GM20000 (cell line): ENCODE measurements at regions not wholly inside any gene's neighbourhood (a gene's known extent, or its start where the extent isn't known, plus 50 kb on each side); places are given as distances from the start of the nearest gene placed in this dataset.

Experiments
- DNase-seq: peaks from one replicate; pipeline ENCODE4 v3.0.0; 2012; ENCODE audit warnings: low spot score
- CTCF ChIP-seq: IDR thresholded peaks from 2 replicates; pipeline ENCODE4 v1.5.1; 2012; ENCODE audit warnings: mild to moderate bottlenecking, control low read depth; ENCODE audit errors: extremely low read depth, missing control alignments

DNA sequence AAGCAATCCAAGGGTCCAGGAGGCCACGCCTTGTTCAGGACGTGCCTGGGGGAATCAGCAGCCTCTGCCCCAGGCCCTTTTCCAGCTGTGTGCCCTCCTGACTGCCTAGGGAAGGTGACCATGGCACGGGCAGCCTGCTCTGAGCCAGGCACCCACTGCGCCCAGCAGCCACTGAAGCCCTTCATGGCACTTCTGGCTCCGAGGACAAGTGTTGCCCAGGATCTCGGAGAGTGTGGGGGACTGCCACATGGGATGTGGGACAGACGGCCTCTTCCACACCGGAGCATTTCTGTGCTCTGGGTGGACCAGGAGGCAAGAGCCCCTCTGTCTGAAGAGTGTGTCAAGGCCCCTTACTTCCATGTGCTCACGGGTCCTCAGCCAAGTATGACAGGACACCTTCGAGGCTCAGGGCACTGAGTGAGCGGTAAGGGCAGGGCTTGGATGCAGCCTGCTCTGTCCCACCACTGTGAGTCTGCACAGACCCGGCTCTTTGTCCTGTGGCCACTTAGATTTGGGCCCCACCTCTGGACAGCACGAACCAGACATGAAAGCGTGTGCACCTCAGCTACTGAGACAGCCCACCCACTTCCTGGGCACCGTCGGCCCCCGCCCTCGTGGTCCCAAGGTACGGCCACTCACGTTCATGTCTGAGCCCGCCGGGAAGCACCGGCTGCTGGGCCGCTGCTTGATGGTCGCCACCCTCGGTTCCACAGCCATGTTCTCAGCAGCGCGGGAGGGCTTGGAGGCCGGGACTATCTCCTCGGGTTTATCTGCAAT lies 93.6 kb downstream of the CTTN start:
- no peak for DNase-seq
- no peak for TF ChIP-seq CTCF

- no peak for TF ChIP-seq CTCF
- no peak for DNase-seq
Measured at GRCh38 chr11:70493089-70493474, 94.8 kb downstream of the CTTN start.

DNA sequence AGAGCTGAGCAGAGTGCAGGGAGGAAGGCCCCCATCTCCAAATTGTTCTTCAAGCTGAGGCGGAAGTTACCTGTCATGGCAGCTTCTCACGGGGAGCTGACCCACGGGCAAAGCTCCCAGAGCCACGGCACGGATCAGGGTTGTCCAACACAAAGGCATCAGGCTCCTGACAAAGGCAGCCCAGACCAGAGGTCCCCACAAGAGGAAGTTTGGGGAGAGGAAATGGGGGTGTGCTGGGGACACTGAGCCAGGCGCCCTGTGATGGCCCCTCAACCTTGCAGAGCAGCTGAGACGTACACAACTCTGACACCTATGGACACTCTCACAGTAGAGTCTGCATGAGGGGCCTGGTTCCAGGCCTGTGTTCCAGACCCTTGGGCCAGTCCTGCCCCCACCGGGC lies 95.6 kb downstream of the CTTN start:
- TF ChIP-seq CTCF = no peak
- no peak for DNase-seq

- DNase-seq = no peak
Measured at GRCh38 chr11:70494559-70495350, 96.4 kb downstream of the CTTN start.

GRCh38 chr11:70495351-70496310 lies 97.3 kb downstream of the CTTN start:
- TF ChIP-seq CTCF = no peak
- no peak for DNase-seq

More at GRCh38 chr11:70494559-70495350, 96.4 kb downstream of the CTTN start:
- no peak for TF ChIP-seq CTCF

DNA sequence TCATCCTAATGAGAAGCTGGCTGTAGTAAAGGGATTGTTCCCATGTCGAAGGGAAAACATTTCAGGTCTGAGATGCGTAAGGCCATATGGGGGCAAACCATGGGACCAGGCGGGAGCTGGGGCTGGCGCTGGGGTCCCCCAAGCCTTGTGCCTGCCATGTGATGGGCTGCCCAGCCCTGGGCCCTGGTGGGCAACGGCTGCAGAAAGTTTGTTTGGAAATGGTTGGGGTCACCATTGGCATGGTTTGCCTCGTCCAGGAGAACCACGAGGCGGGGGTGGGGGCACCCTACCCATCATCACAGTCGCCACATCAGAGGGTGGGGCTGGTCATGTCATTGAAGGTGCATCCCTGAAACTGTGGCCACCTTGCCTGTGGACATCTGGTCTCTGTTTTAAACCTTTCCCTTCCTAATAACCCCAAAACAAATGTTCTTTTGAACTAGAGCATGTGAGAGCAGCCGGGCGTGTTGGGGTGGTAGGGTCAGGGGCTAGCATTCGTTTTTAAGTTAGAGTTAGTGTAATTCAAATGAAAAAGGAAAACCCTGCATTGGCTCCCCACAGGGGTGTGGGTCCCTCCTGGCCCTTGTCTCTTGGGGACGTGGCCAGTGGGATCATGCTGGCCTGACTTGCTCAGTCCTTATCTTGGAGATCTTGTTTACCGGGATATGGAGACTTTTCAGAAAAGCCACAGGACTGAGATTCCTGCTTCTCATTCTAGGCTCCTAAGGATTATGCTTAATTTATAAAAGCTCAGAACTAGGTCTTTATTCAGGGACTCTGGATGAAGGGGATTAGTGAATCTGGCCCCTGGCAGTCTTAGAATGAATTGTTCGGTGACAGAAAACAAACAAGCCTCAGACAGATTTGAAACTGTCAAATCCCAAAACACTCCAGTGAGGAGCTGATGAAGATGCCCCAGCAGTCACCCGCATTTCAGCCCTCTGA lies 98.5 kb downstream of the CTTN start:
- no peak for TF ChIP-seq CTCF
- DNase-seq = no peak
